ENCODE measurements at regions not wholly inside any gene's neighbourhood (a gene's known extent, or its start where the extent isn't known, plus 50 kb on each side); places are given as distances from the start of the nearest gene placed in this dataset.

DNA sequence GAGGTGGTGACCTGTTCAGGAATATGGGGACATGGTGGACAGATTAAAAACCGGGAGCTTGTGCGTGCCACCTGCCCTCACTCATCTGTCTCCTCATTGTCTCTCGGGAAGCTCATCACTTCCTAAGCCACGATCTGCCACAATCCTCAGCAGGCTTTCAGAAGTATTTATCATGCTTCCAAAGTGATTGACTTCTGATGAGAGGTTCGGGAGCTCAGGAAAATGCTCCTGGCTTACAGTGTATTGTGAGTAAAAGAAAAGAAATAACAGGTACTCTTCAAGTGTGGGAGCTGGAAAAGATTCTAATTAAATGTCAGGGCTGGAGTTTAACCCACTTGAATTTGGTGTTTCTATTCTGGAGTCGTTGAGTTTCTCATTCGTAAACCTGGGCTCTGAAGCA, 91.9 kb upstream of the DRD2 start:
- TF ChIP-seq, protein P1, sequence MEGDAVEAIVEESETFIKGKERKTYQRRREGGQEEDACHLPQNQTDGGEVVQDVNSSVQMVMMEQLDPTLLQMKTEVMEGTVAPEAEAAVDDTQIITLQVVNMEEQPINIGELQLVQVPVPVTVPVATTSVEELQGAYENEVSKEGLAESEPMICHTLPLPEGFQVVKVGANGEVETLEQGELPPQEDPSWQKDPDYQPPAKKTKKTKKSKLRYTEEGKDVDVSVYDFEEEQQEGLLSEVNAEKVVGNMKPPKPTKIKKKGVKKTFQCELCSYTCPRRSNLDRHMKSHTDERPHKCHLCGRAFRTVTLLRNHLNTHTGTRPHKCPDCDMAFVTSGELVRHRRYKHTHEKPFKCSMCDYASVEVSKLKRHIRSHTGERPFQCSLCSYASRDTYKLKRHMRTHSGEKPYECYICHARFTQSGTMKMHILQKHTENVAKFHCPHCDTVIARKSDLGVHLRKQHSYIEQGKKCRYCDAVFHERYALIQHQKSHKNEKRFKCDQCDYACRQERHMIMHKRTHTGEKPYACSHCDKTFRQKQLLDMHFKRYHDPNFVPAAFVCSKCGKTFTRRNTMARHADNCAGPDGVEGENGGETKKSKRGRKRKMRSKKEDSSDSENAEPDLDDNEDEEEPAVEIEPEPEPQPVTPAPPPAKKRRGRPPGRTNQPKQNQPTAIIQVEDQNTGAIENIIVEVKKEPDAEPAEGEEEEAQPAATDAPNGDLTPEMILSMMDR (IDR thresholded peaks at IDR 0.05), result no peak
- no peak for TF ChIP-seq POLR2AphosphoS5 (IDR thresholded peaks at IDR 0.05)

Data from gastroesophageal sphincter (tissue), 3 donors.